ENCODE measurements at regions not wholly inside any gene's neighbourhood (a gene's known extent, or its start where the extent isn't known, plus 50 kb on each side); places are given as distances from the start of the nearest gene placed in this dataset.

DNA sequence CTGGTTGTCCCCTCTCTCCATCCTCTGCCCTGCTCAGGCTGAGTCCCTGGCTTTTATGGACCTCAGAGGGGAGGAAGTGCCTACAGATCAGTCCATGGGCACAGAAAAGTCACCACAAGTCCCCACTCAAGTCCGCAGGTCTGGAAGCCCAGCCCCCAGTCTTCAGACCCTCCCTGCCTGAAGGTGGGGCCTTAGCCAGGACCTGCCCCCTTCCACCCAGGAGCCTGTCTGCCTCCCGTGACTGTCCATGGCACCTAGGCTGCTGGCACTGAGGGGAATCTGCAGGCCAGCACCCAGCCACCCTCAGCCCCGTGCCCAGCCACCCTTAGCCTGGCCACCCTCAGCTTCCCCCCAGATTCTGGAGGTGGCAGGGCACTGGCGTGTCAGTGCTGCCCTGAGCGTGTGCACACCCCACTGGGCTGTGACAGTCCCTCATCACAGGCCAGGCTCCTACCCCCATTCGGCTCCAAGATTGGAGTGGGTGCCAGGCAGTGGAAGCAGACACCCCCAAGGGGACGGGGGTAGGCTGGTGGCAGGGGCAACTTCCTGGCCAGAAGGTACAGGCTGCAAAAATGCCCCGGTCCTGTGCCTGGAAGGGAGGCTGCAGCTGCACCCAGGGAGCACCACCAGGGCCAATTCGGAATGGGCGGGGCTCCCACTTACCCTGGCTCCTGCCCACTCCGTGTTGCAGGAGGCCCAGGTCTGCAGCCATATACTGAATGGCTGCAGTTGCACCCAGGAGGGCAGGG lies 154.7 kb upstream of the RMP24 start:
- Histone ChIP-seq H3K36me3 (no peaks in the 10 kb centered on the region), H3K4me1 (no peaks in the 10 kb centered on the region), H3K27ac (no peak overlapping the region), H3K27me3 (no peaks in the 10 kb centered on the region), H3K4me3 (no peak overlapping the region), H3K9me3 (no peaks in the 10 kb centered on the region)
- DNase-seq (no peak), ATAC-seq (peak in 1 of 4 donors; percentile 49)
- TF ChIP-seq POLR2A (IDR thresholded peaks at IDR 0.05), result no peak
- TF ChIP-seq, protein P1, sequence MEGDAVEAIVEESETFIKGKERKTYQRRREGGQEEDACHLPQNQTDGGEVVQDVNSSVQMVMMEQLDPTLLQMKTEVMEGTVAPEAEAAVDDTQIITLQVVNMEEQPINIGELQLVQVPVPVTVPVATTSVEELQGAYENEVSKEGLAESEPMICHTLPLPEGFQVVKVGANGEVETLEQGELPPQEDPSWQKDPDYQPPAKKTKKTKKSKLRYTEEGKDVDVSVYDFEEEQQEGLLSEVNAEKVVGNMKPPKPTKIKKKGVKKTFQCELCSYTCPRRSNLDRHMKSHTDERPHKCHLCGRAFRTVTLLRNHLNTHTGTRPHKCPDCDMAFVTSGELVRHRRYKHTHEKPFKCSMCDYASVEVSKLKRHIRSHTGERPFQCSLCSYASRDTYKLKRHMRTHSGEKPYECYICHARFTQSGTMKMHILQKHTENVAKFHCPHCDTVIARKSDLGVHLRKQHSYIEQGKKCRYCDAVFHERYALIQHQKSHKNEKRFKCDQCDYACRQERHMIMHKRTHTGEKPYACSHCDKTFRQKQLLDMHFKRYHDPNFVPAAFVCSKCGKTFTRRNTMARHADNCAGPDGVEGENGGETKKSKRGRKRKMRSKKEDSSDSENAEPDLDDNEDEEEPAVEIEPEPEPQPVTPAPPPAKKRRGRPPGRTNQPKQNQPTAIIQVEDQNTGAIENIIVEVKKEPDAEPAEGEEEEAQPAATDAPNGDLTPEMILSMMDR (IDR thresholded peaks at IDR 0.05), result no peak
- intact Hi-C loops (cut with DNase I), result no loop called here
- WGBS (ENCODE audit: insufficient coverage, low coverage, low lambda C conversion rate, missing lambda C conversion rate), result 65% methylated on average over 3 of the region's 11 CpGs

DNA sequence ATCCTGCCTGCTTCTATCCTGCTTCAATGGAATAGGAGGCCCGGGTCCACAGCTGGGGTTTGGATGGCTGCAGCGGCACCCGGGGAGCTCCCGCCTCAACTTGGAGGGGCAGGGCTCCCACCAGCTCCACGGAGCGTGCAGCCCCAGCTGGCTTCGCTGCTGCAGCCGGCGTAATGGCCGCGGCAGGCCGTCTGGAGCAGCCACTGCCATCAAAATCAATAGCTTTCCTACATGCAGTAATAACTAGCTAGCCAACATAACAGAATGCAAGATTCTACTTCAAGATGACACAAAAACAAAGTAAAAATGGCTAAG lies 154.2 kb upstream of the RMP24 start:
- Histone ChIP-seq H3K9me3 (no peaks in the 10 kb centered on the region), H3K27ac (no peak overlapping the region), H3K4me1 (no peaks in the 10 kb centered on the region), H3K4me3 (no peak overlapping the region), H3K27me3 (no peaks in the 10 kb centered on the region), H3K36me3 (no peaks in the 10 kb centered on the region)
- 70% methylated on average over 4 of the region's 12 CpGs for WGBS (ENCODE audit: insufficient coverage, low coverage, low lambda C conversion rate, missing lambda C conversion rate)
- intact Hi-C loops (cut with DNase I), result no loop called here
- TF ChIP-seq, protein P1 (IDR thresholded peaks at IDR 0.05), result no peak
- TF ChIP-seq POLR2A (IDR thresholded peaks at IDR 0.05), result no peak
- no peak for DNase-seq
- ATAC-seq, result no peak

DNA sequence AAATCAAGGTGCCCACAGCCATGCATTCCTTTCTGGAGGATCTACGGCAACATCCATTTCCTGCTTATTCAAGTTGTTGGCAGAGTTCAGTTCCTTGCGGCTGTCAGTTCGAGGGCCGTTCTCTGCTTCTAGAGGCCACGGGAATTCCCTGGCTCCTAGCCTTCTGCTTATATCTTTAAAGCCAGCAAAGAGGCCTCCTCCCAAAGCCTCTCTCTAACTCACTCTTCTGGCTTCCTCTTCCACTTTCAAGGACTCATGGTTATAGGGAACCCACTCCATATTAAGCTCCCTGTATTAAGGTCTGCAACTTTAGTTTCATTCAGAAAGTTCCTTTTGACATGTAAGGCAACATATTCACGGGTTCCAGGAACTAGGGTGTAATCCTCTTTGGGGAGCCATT lies 150.1 kb upstream of the RMP24 start:
- no peak overlapping the region for H3K4me3 ChIP-seq
- no peaks in the 10 kb centered on the region for H3K36me3 ChIP-seq
- H3K27me3 ChIP-seq, result no peaks in the 10 kb centered on the region
- WGBS (ENCODE audit: insufficient coverage, low coverage, low lambda C conversion rate, missing lambda C conversion rate), result 56% methylated on average over 6 of the region's 6 CpGs
- H3K9me3 ChIP-seq, result no peaks in the 10 kb centered on the region
- DNase-seq (no peak), ATAC-seq (peak in 2 of 4 donors; percentile 30 to 50)
- no peak for TF ChIP-seq POLR2A (IDR thresholded peaks at IDR 0.05)
- TF ChIP-seq, protein P1 (IDR thresholded peaks at IDR 0.05), result no peak
- intact Hi-C loops (cut with DNase I), result no loop called here
- H3K27ac ChIP-seq, result no peak overlapping the region
- no peaks in the 10 kb centered on the region for H3K4me1 ChIP-seq

DNA sequence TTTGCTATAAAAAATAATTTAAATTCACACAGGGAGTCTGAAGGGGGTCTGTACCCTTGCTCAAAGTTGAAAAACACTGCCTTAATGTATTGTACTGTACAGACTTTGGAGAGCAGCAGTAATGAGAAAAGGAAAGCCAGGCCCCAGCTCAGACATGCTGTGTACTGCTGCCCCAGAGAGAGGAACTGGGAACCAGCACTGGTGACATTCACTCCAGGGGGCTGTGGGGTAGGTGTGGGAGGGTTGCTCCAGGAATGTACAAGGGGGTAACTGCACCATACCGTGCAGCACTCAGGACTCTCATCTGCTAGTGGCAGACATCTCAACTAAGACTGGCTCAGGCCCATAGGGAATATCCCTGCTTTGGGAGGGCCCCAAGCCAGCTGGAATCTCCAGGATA lies 146.0 kb upstream of the RMP24 start:
- peak in 1 of 4 donors; percentile 39 for ATAC-seq
- TF ChIP-seq, protein P1 (IDR thresholded peaks at IDR 0.05), result no peak
- TF ChIP-seq POLR2A (IDR thresholded peaks at IDR 0.05), result no peak
- WGBS (ENCODE audit: insufficient coverage, low coverage, low lambda C conversion rate, missing lambda C conversion rate), result no CpG with 5 or more reads among the region's 1 CpG

More for the DNA sequence above, 146.0 kb upstream of the RMP24 start:
- Histone ChIP-seq H3K9me3 (no peaks in the 10 kb centered on the region), H3K27ac (no peak overlapping the region), H3K27me3 (no peaks in the 10 kb centered on the region), H3K4me1 (no peaks in the 10 kb centered on the region), H3K4me3 (no peak overlapping the region), H3K36me3 (no peaks in the 10 kb centered on the region)
- DNase-seq, result no peak
- intact Hi-C loops (cut with DNase I), result no loop called here
